ENCODE measurements at regions not wholly inside any gene's neighbourhood (a gene's known extent, or its start where the extent isn't known, plus 50 kb on each side); places are given as distances from the start of the nearest gene placed in this dataset.

DNA sequence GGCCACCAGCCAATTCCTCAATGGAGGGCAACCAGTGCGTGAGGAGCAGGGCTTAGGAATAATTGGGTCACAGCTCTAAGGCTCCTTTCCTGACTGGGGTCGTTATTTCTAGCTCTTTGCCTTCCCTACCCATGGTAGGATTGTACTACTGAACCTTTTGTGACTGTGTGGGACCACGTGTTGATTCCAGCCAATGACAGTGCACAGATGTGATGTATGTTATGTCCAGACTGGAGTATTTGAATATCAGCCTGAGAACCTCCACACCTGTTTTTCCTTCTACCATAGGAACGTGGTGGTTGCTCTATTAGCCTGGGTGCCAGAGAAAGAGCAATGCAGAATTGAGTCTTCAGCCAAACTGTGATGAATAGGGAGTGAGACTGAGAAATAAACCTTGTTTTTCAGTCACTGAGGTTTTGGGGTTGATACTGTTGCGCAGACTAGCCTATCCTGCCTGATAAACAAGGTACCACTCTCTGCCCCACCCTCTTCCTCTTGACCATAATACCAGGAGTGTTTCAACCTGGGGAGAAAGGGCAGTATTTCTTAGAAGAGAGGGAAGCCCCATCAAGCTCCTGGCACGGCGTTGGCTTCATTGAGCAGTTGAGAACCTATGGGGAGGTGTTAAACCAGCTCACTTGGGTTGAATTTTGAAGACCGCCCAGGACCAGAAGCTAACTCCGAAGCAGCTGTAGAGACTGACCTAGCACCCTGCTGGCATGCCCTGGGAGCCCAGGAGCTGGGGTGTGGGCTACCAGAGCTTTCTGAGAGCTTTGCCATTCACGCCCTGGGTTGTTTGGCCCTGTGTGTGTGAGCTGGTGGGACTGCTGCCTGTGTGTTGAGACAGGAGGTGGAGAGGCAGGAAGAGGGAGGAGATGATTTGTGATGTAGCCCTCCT is 105.5 kb upstream of the BACH2 start:
- no peak for DNase-seq

GRCh38 chr6:90399970-90400369 is 103.3 kb upstream of the BACH2 start:
- peak; percentile 36 for DNase-seq

DNA sequence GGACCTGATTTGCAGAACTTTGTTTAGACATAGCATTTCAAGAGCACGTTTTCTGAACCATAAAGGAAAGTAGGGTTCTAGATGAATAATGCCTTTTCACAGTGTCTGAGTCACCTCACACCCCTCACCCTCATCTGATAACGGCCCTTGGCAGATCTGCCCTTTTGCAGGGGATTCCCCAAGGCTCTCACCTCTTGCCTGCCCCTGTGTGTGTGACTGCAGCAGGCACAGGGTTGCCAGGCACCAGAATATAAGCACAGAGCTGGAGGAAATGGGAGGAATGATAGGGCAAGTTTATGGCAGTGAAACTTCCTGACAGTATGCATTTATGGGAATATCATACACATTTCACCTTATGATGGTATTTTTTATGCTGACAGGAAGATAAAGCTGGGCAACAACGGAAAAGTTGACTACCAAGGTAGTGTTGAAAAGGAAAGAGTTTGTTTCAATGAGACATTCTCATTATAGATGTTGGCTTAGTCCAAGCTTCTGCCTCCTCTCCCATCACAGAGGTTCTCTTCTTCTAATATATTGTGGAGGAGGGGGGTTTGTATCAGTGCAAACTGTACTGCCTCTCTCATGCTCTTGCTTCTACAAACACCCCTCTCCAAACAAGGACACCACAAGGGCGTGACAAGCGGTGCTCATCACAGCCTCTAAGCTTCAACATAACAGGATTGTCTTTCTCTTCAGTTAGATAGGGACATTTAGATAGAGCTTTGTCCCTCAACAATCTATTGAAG is 101.5 kb upstream of the BACH2 start:
- peak; percentile 95 for DNase-seq

- DNase-seq = no peak
Observed at GRCh38 chr6:90397047-90397446, 100.4 kb upstream of the BACH2 start.

DNA sequence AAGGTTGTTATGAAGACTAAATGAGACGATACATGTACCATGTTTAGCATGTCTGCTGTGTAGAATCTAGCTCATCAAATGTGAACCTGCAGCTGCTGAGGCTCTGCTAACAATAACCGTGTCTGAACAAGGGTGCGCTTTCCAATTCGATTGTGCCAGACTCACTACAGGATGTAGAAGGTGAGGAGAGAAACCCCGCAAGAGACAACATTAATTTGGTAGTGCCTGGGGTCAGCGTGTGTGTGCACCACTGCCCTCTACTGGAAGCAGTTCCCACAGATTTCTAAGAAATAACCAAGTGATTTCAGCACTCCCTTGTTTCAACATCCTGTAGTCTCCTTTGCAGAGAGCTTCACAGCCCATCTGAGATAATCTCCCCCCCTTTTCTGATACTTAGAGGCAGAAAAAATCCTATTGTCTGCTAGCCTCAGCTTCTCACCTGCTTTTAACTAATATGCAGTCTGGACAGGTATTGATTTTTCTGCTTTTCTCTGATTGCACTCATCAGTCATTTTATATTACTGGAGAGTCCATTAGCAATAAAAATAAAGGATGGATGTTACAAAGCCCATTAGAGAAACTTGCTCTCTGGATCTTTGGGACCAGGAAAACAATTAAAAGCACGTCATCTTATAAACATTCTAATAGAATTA is 96.7 kb upstream of the BACH2 start:
- DNase-seq = peak; percentile 76

DNA sequence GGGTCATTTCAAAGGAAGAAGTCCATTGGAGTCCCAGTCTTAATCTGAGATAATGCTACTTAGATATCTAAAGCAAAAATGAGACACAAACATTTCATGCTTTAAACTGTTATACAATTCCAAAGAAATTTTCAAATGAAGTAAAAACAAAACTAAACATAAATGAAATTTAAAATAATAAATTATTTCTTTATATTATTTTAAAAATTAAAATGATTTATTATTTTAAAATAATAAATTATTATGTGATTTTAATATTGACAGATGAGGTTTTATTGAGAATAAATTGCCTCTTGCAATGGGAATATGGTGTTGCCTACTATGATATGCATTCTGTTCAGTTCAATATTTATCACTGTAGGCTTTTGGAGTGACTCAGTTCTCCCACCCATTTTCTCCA is 93.7 kb upstream of the BACH2 start:
- no peak for DNase-seq

- peak; percentile 63 for DNase-seq
Observed at GRCh38 chr6:90388395-90388794, 91.8 kb upstream of the BACH2 start.

- DNase-seq = no peak
Observed at GRCh38 chr6:90387826-90388225, 91.2 kb upstream of the BACH2 start.

GRCh38 chr6:90387383-90387775 is 90.7 kb upstream of the BACH2 start:
- no peak for DNase-seq

GRCh38 chr6:90386399-90387382 is 90.0 kb upstream of the BACH2 start:
- DNase-seq = no peak

GRCh38 chr6:90385759-90386313 is 89.2 kb upstream of the BACH2 start:
- no peak for DNase-seq

- no peak for DNase-seq
Observed at GRCh38 chr6:90384720-90385119, 88.1 kb upstream of the BACH2 start.

DNA sequence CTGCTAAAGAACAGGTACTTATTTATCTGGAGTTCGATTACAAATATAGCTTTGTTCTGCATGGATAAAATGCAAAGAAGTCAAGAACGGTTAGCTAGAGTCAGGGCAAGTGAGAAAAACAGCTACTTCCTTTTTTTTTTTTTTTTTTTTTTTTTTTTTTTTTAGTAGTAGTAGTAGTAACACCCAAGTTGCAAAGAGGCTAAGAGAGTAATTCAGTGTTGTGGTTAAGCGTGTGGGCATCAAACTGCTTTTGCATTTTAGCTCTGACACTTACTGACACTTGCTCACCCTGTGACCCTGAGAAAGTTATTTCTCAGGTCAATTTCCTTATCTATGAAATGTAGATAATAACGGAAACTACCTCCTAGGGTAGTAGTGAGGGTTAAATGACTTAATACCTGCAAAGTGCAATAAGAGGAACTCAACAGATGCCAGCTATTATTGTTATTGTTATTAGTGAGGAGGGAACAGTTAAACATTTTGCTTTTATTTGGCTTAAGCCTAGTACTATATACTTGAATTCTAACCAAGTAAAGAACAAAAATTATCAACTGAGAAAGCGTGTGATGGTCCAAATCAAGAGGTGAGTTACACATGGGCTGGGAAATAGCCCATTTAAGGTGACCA is 86.7 kb upstream of the BACH2 start:
- no peak for DNase-seq

DNA sequence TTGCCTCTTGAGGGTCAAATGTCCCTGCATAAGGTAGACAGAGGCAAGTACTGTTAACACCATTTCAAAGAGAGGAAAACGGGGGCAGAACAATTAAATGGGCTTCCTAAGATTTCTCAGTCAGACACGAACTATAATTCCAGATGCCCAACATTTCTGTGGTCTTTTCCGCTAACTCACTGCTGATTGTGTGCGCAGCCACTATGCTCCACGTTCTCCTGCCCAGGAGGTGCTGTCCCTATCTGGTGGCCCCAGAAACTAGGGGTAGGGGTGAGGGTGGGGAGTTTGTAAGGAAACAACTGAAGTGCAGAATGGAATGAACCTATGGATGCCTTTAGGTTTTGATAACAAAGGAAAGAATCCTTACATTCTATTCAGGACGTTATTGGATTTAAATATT is 86.1 kb upstream of the BACH2 start:
- DNase-seq = no peak

DNA sequence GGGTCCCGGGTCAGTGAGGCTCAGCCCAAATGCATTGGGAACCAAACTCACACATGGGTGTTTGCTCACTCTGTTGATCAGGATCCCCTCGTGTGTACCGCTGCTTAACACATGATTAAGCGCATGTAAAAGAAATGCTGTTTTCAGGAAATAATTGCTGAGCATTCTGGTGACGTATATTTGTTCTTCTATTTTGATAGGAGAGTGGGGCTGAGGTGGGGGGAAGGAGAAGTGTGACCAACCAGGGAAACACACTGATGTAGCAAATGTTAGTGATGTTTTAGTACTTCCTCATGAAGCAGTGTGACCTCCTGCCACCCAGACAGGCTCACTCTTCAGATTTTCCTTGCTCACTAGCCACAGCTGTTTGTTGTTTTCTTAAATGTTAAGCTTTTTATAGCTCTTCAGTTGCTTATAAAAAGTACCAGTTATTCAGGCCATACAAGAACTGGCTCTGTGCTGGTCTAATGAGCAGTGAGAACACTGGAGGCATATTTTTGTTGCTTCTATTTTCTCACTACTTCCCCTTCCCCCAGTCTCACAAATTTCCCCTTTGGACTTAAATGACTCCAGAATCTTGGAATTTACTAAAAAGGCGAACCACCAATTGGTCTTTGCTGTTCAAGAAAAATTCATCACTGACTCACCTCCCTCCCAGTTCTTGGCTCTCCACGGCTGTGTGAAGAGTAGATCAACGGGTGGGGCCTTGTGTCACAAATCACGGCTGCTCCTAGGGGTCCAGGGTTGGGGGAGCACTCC is 79.2 kb upstream of the BACH2 start:
- no peak for DNase-seq

DNA sequence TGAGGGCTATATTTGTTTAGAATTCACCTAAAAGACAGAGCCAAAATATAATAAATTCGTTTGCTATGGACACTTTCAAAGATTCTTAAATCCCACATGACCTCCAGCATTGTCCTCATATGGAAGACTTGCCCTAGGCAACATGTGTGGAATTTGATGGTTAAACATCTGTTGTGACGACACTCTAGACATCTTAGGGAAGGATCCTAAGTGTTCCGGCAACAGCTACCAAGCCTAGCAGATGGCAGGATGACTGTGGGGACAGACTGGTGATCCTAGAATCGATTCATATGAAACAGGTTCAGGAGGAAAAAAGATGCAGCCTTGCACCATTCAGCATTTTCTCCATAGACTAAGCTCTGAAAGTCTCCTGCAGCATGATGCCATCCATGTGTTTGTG is 77.6 kb upstream of the BACH2 start:
- no peak for DNase-seq

- no peak for DNase-seq
Observed at GRCh38 chr6:90372885-90373284, 76.2 kb upstream of the BACH2 start.

DNA sequence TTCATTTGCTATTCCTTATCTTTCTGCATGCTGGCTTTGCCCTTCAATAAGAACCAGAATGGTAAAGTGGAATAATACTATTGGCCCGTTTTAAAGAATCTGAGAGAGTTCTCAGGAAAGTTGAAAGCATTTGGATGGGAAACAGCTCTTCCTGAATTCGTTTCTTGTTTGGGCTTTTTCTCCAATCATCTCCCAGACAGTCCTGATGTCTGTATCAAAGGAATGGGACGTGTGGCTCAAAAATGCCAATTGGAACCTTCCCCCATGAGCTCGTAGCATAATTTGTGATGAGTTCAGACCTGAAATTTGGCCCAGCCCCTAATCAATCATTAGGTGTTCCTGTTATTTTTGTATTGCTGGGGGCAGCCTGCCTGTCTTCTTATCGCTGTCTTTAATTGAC is 75.8 kb upstream of the BACH2 start:
- no peak for DNase-seq

DNA sequence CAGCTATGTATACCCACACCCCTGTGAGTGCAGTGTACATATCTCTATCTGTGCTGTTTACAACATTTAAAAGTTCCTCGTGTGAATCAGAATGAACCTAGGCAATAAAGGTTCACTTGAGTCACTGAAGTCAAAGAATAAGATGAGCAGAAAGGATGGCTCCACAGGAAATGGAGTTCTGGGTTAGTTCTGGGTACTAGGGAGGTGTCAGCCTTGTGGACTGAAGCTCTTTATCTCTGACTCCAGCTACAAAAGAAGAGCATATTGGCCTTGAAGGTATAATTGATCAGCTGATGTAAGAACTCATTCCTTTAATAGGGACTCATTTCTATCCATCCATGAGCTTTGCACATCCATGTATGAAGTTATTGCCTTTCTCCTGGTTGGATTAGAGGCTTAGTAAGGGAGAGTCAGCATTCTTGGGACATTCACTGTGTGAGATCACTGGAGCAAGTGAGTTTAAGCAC is 73.9 kb upstream of the BACH2 start:
- no peak for DNase-seq

- DNase-seq = no peak
Observed at GRCh38 chr6:90369651-90370050, 73.0 kb upstream of the BACH2 start.

DNA sequence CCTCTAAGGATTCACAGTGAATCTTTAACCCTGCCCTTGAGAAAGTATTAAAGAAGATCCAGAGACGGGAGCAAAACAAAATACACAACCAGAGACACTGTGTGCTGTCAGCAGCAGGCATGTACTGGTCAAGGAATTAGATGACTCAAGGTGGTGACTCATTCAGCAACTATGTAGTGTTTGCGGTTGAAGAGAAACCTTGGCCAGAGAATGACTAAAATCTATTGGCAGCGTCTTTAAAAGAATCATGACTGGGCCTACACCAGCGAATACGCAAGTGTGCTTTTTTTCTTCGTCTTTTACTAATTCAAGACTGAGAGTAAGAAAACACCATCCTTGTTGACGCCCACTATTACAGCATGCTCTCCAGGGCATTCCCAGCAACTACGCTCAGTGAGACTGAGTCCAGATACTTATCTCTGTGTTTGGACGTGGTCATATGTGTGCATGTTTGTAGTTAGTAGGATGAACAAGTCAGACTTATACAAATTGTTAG is 72.4 kb upstream of the BACH2 start:
- peak; percentile 13 for DNase-seq
